H54 (cell line): ENCODE measurements at regions not wholly inside any gene's neighbourhood (a gene's known extent, or its start where the extent isn't known, plus 50 kb on each side); places are given as distances from the start of the nearest gene placed in this dataset.
A peak's percentile ranks its signal among the peaks of the same experiment; 100 is the strongest.
"Not testable (repeated sequence)": the region's sequence is repeated elsewhere in the genome, so short reads cannot be mapped to it uniquely, and the experiment has no call there.

ENCODE experiments used
- DNase-seq: peaks from one replicate; pipeline ENCODE4 v3.0.0; 2011; ENCODE audit warnings: low spot score, mixed read lengths; ENCODE audit not compliant: insufficient read length
- FAIRE-seq: peaks from 3 replicates; lab custom pipeline; 2011; peaks lifted over from hg19 to GRCh38; lab: Jason Lieb, UNC
- POLR2A ChIP-seq: IDR thresholded peaks from 2 replicates; pipeline ENCODE4 v1.6.1; 2011; ENCODE audit warnings: low read depth, mild to moderate bottlenecking, low read length

- peak; percentile 7 for DNase-seq
- no peak for TF ChIP-seq POLR2A
- peak; percentile 53 for FAIRE-seq
Measured at GRCh38 chr3:104907507-104907906, 459.2 kb upstream of the ALCAM start.

GRCh38 chr3:104908761-104909160 is 457.9 kb upstream of the ALCAM start:
- FAIRE-seq (no peak), DNase-seq (no peak)
- TF ChIP-seq POLR2A, result no peak

- DNase-seq (no peak), FAIRE-seq (no peak)
Measured at GRCh38 chr3:104909198-104909597, 457.5 kb upstream of the ALCAM start.

GRCh38 chr3:104909721-104910120 is 457.0 kb upstream of the ALCAM start:
- no peak for DNase-seq
- FAIRE-seq, result peak; percentile 70

More at GRCh38 chr3:104909198-104909597, 457.5 kb upstream of the ALCAM start:
- no peak for TF ChIP-seq POLR2A

GRCh38 chr3:104911376-104911775 is 455.3 kb upstream of the ALCAM start:
- no peak for TF ChIP-seq POLR2A
- FAIRE-seq (peak; percentile 23), DNase-seq (no peak)

More at GRCh38 chr3:104909721-104910120, 457.0 kb upstream of the ALCAM start:
- TF ChIP-seq POLR2A, result no peak

- DNase-seq (no peak), FAIRE-seq (no peak)
Measured at GRCh38 chr3:104916971-104917370, 449.7 kb upstream of the ALCAM start.

GRCh38 chr3:104920512-104920911 is 446.2 kb upstream of the ALCAM start:
- DNase-seq, result no peak
- TF ChIP-seq POLR2A, result no peak
- peak; percentile 20 for FAIRE-seq

More at GRCh38 chr3:104916971-104917370, 449.7 kb upstream of the ALCAM start:
- no peak for TF ChIP-seq POLR2A

- FAIRE-seq, result no peak
- no peak for TF ChIP-seq POLR2A
- DNase-seq, result no peak
Measured at GRCh38 chr3:104933972-104934371, 432.7 kb upstream of the ALCAM start.

- no peak for DNase-seq
- no peak for TF ChIP-seq POLR2A
- no peak for FAIRE-seq
Measured at GRCh38 chr3:104935613-104936012, 431.1 kb upstream of the ALCAM start.

GRCh38 chr3:104939196-104939595 is 427.5 kb upstream of the ALCAM start:
- DNase-seq (no peak), FAIRE-seq (no peak)
- no peak for TF ChIP-seq POLR2A

- FAIRE-seq, result no peak
- DNase-seq, result no peak
- TF ChIP-seq POLR2A, result no peak
Measured at GRCh38 chr3:104941785-104942184, 424.9 kb upstream of the ALCAM start.

GRCh38 chr3:104943974-104944373 is 422.7 kb upstream of the ALCAM start:
- DNase-seq (no peak), FAIRE-seq (peak; percentile 20)
- TF ChIP-seq POLR2A, result no peak

- no peak for DNase-seq
- TF ChIP-seq POLR2A, result no peak
- no peak for FAIRE-seq
Measured at GRCh38 chr3:104947943-104948342, 418.8 kb upstream of the ALCAM start.

GRCh38 chr3:104949810-104950209 is 416.9 kb upstream of the ALCAM start:
- FAIRE-seq, DNase-seq: not testable (repeated sequence)

- no peak for TF ChIP-seq POLR2A
- FAIRE-seq (peak; percentile 33), DNase-seq (no peak)
Measured at GRCh38 chr3:104951426-104951825, 415.3 kb upstream of the ALCAM start.
